Kidney epithelial cell (primary cell): ENCODE measurements at regions not wholly inside any gene's neighbourhood (a gene's known extent, or its start where the extent isn't known, plus 50 kb on each side); places are given as distances from the start of the nearest gene placed in this dataset.

Experiments
- DNase-seq: peaks from one replicate; pipeline ENCODE4 v3.0.0-alpha.2; 2010; ENCODE audit warnings: low read depth
- H3K27me3 ChIP-seq: 2 replicates; pipeline ENCODE4 v1.6.0; 2011; ENCODE audit warnings: low read length; ENCODE audit not compliant: control insufficient read depth, insufficient read depth
- H3K36me3 ChIP-seq: 2 replicates; pipeline ENCODE4 v1.5.1; 2011; ENCODE audit warnings: low read length; ENCODE audit not compliant: control insufficient read depth, insufficient read depth
- H3K4me3 ChIP-seq: 2 replicates; pipeline ENCODE4 v1.5.1; 2011; ENCODE audit warnings: low read depth, mild to moderate bottlenecking, control low read depth, low read length
- CTCF ChIP-seq: IDR thresholded peaks from 2 replicates; pipeline ENCODE4 v1.5.1; 2011; ENCODE audit warnings: mild to moderate bottlenecking, moderate library complexity, low read length, control low read depth, inconsistent platforms; ENCODE audit not compliant: insufficient read depth, poor library complexity, severe bottlenecking

- no peaks in the 10 kb centered on the region for H3K36me3 ChIP-seq
- no peak for TF ChIP-seq CTCF
- no peak for DNase-seq
- H3K27me3 ChIP-seq: no peaks in the 10 kb centered on the region
- no peak overlapping the region for H3K4me3 ChIP-seq
Observed at GRCh38 chr9:4370501-4370900, 70.6 kb upstream of the GLIS3 start.

GRCh38 chr9:4366591-4367330, 66.9 kb upstream of the GLIS3 start:
- no peaks in the 10 kb centered on the region for H3K36me3 ChIP-seq
- H3K4me3 ChIP-seq: no peak overlapping the region
- no peak for DNase-seq
- no peaks in the 10 kb centered on the region for H3K27me3 ChIP-seq
- peak; percentile 77 for TF ChIP-seq CTCF

- no peak for DNase-seq
- no peak for TF ChIP-seq CTCF
- no peak overlapping the region for H3K4me3 ChIP-seq
- no peaks in the 10 kb centered on the region for H3K27me3 ChIP-seq
- H3K36me3 ChIP-seq: no peaks in the 10 kb centered on the region
Observed at GRCh38 chr9:4365055-4365454, 65.2 kb upstream of the GLIS3 start.

- no peak for DNase-seq
Observed at GRCh38 chr9:4362281-4362680, 62.4 kb upstream of the GLIS3 start.

GRCh38 chr9:4359016-4359415, 59.1 kb upstream of the GLIS3 start:
- no peak for DNase-seq
- no peaks in the 10 kb centered on the region for H3K27me3 ChIP-seq
- H3K4me3 ChIP-seq: no peak overlapping the region
- TF ChIP-seq CTCF: no peak
- H3K36me3 ChIP-seq: no peaks in the 10 kb centered on the region

More at GRCh38 chr9:4362281-4362680, 62.4 kb upstream of the GLIS3 start:
- H3K27me3 ChIP-seq: no peaks in the 10 kb centered on the region
- no peak overlapping the region for H3K4me3 ChIP-seq
- no peak for TF ChIP-seq CTCF
- no peaks in the 10 kb centered on the region for H3K36me3 ChIP-seq

GRCh38 chr9:4357929-4358328, 58.1 kb upstream of the GLIS3 start:
- TF ChIP-seq CTCF: no peak
- H3K36me3 ChIP-seq: no peaks in the 10 kb centered on the region
- H3K27me3 ChIP-seq: no peaks in the 10 kb centered on the region
- DNase-seq: no peak
- no peak overlapping the region for H3K4me3 ChIP-seq
